GM12872 (cell line): ENCODE measurements at regions not wholly inside any gene's neighbourhood (a gene's known extent, or its start where the extent isn't known, plus 50 kb on each side); places are given as distances from the start of the nearest gene placed in this dataset.

Experiments
- CTCF ChIP-seq: IDR thresholded peaks from 3 replicates; pipeline ENCODE4 v1.5.1; 2011; ENCODE audit warnings: low read depth, mild to moderate bottlenecking, low read length, moderate library complexity; ENCODE audit not compliant: insufficient read depth

GRCh38 chr11:10373929-10374328 is 69.1 kb downstream of the ADM start:
- TF ChIP-seq CTCF: no peak

- TF ChIP-seq CTCF: no peak
Measured at GRCh38 chr11:10374386-10374785, 69.5 kb downstream of the ADM start.

GRCh38 chr11:10375280-10375971 is 70.6 kb downstream of the ADM start:
- TF ChIP-seq CTCF: no peak

- no peak for TF ChIP-seq CTCF
Measured at GRCh38 chr11:10376061-10376460, 71.2 kb downstream of the ADM start.

- TF ChIP-seq CTCF: no peak
Measured at GRCh38 chr11:10377183-10377582, 72.3 kb downstream of the ADM start.

- no peak for TF ChIP-seq CTCF
Measured at GRCh38 chr11:10378362-10378761, 73.5 kb downstream of the ADM start.

- TF ChIP-seq CTCF: no peak
Measured at GRCh38 chr11:10379022-10379421, 74.1 kb downstream of the ADM start.
